ENCODE measurements at regions not wholly inside any gene's neighbourhood (a gene's known extent, or its start where the extent isn't known, plus 50 kb on each side); places are given as distances from the start of the nearest gene placed in this dataset.

DNA sequence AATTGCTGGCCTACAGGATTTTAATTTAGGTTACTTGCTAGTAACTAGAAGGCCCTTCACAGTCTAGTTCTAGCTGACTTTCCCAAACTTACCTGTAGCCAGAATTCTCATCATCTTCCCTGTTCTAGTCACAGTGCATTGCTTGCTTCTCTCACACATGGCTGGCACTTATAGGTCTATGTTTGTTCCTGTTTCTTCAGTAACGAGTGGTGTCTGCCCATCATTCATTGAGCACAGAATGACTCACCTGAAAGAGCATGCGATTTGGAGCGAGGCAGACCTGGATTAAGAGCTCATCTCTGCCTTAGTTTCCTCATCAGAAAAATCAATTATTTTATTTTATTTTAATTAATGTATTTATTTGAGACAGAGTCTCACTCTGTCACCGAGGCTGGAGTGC lies 201.7 kb upstream of the ANK2 start:
- no peak for DNase-seq (ENCODE audit: low spot score)

DNA sequence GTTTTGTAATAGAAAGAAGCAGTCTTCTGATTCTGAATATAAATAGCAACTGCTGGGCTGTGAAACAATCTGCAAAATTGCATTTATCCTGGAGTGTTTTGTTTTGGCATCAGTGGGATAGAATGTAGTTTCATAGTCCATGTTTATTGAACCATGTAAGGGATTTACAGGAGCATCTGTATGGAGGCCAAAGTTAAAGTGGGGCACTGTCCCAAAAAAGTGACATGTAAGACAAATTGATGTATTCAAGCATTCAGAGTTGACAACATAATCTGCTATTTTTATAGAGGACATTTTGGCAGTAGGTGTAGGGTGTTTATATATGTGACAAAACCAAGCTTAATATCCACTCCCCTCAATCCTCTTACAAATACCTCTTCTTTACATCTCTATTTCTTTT lies 200.5 kb upstream of the ANK2 start:
- no peak for DNase-seq (ENCODE audit: low spot score)

DNA sequence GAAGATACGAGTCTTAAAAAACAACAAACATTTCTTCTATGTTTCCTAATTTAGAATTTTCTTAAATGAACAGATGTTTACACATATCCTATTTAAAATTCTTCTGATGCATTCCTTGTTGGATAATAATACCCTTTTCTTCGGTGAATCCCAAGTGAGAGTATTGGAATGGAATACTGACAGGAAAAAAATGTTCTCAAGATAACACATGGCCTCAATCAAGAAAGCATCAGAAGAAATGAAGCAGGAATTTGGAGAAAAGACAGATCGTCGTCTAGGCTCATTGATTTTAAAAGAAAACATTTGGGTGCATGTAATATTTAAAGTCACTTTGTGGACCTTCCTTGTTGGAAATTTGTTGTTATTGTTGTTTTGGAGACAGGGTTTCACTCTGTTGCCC lies 196.9 kb upstream of the ANK2 start:
- no peak for DNase-seq (ENCODE audit: low spot score)

DNA sequence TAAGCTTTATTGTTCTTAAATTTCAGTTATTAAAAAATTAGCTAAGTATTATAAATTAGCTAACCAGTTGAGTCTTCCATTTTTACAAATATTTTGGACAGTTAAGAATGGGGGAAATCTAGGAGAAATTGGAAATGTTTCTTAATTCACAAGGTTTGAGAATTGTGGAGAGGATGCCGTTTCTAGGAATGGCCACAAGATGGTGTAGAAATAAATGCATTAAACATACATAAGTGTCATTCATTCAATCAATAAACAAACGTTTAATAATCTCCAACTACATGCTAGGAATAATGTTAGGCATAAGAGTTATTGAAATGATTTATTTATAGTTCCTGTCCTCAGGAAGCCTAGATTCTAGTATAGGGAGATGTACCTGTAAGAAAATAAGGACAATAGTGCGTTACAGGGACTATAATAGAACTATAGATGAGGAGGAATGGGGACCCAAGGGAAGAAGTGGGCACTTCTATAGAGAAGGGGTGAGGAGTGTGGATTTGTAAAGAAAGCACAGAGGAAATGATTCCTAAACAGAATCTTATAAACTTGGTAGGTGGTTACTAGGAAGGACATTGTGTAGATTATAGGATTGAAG lies 195.7 kb upstream of the ANK2 start:
- DNase-seq (ENCODE audit: low spot score), result no peak

DNA sequence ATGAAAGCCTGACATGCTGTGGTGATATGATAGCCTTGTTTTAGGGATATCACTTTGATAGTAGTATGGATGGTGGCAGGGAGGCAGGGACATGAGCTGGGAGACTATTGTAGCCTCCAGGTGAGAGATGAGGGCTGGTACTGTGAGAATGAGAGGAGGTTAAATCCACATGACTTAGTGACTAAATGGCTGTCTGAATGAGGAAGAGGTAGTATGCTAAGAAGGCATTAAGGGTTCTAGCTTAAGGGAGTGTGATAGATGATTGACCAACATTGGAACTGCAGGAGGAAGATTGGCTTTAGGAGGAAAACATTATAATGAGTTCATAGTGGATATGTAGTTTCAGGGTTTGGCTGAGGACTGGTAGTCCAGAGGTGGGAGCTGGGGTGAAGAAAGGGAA lies 195.0 kb upstream of the ANK2 start:
- DNase-seq (ENCODE audit: low spot score), result no peak

DNA sequence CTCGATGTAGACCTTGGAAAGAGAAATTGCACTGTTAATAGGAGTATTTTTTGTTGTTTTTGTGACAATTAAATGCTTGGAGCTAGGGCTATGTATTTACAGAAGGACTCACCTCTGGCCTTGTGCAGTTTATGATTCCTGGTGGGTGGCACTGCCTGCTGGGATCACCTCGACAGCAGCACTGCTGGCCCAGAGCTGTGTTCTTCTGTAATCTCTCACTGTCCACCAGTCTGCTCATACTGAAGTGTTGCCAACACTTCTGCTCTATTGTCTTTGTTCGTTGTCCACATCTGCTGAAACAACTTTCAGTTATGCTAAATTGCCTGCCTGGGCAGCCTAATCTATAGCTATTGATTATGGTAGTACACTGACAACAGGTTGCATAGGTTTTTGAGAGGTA lies 194.4 kb upstream of the ANK2 start:
- DNase-seq (ENCODE audit: low spot score), result no peak

DNA sequence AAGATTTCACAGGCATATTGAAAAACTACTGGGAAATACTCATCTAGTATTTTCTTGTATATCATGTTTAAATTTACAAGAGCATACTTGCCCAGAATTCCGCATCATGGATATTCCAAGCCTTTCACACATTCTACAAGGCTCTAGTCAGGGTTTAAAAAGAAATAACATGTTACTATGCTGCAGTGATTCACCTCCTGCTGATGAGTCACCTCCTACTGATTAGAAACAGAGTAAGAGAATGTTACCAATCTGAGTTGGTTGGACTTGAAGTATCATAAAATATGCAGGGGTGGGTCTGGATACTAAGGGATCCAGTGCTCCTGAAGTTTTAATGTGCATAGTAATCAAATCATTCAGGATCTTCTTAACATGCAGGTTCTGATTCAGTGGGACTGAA lies 192.0 kb upstream of the ANK2 start:
- DNase-seq (ENCODE audit: low spot score), result no peak

DNA sequence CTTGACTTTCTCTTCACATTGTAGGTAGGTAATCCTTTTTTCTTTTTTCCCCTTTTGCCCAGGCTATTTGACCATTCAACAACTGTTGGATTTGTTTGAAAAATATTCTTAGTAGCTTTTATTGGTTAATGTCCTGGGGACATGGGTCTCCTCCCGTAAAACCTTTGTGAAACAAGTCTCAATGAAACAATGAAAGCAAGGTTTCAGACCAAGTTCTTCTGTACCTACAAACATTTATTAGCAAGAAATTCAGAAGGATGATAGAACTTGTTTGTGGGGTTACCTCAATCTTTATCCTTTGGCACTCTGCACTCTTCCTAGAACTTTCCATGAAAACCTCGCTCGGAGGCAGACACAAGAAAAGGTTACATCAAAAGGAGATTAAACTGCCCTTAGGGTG lies 190.7 kb upstream of the ANK2 start:
- no peak for DNase-seq (ENCODE audit: low spot score)

DNA sequence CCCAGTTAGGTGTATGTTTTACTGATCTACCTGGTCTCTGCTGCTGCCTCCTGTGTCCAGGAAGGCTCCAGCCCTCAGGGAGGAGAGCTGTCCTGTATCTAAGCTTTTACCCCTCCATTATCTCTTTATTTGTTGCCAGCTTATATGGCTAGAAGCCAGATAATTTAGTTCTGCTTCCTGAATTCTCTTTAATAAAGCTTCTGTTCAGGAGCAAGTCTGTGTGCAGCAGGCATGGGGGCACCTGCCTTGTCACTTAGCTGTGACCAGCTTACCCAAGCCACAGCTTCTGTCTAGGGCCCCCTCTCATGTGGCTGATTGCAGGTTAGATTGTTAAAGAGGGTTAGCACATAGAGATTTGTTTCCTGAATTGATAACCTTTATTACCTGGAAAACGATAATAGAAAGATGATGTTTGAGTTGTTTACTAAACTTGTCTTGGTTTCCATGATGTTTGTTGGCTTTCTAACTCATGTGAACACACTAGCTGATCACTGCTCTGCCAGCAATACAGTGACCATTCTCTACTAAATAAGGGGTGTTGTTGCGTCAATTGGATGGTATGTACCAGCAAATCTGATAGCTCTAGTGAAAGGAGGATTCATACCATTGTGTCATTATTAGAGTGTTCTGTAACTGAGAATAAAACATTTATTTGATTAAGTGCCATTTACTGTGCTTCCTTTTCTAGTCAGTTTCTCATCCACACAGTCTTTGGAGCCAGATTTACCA lies 189.8 kb upstream of the ANK2 start:
- DNase-seq (ENCODE audit: low spot score), result no peak

DNA sequence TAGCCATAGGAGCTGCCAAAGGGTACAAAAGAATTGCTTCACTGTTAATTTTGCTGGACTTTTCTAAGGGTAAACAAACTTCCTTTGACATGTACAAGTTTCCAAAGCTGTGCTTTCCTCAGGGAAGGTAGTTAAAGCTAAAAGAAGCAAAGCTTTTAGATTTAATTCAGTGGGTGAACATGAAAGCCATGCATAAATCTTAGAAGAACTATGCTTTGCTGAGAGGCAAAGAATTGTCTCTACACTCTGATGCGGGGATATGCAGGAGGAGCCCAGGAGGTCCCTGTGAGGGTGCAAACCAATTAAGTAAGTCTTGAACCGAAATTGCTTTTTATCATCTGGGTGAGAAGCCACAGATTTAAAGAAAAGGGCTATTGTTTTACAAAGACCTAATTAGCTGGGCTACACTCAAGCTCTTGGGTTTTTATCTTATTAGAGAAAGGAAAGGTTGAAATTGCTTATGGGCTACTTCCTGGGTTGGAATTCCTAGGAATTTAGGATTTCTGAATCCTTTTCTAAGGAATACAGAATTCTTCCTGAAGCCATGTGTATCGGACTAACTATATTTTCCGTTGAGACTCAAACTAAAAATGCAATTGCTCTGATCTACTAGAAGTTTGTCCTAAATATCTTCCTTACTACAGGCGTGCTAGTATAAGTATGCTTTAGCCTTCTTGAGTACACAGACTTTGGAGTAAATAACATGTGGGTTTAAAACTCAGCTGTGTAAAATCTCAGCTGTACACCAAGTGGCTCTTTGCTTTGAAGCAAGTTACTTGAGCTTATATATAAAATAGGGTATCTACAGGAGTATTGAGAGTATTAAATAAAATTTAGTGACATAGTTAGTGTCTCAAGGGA lies 188.4 kb upstream of the ANK2 start:
- DNase-seq (ENCODE audit: low spot score), result no peak

DNA sequence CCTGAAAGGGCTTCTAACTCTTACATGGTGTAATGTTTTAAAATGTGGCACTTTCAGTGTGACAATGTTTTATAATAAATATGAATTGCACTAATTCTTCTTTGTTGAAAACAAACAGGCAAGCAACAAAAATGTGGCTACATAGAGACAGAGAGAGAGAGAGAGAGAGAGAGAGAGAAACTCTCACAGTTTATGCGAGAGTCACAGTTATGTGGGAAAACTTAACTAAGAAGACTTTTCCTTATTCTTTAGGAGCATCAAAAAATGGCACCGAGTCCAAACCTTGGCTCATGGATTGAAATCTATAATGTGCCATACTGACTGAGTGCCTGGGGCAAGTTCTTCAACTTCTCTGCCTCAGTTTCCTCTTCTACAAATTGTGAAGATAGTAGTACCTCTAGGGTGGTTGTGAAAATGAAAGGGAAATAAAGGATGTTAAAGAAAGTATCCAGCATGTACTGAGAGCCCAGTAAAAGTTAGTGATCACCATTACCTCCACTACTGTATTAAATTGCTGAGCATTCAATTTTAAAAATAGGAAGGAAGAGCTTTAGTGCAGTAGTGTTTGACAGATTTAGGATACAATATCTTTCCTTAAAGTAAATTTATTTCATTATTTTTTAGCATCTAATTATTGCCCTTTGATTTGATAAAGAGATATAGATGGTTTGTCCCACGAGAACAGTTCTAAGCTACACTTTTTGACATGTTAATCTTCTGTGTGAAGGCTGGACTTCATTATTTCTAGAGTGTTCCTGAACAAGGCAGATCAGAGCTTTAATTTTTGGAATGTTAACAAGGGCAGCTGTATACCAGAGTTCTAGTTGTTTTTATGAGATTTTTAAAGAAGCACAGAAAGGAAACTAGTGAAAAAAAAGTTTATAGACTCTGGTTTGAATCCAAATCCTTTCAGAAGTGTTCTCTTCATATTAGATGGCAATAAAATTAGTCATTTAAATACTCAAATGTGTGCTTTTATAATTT lies 187.5 kb upstream of the ANK2 start:
- DNase-seq (ENCODE audit: low spot score), result no peak

DNA sequence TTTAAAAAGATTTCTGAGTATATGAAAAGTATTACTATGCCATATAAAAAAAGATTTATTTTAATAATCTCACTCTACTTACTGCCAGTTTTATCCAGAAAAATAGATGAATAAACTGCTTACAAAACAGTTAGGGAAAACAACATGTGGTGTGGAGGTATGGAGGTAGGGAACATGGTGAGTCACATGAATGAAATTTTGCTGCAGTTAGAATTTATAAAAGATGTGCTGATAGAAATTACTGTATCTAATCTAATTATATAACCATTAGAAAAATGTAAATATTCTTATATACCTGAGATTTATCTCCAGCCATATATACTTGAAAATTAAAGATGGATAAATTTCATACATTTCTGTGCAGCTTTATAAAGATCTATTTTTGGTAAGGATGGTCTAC lies 184.0 kb upstream of the ANK2 start:
- no peak for DNase-seq (ENCODE audit: low spot score)

DNA sequence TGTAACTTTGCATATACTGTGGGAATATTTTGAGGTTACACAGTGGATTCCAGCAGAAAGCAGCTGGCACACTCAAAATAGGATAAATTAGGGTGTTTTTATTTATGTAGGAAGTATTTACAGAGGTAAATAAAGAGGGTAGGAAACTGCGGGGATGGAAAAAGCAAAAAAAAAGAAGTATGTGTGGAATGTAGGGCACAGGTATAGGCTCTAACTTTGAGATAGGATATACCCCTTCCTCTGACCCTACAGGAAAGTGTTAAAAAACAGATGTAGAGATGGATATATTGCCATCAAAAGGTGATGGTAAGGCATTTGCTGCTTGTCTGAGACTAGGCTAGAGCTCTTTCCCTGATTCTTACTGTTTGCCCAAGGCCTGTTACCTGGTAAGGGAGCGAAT lies 173.1 kb upstream of the ANK2 start:
- DNase-seq (ENCODE audit: low spot score), result no peak

DNA sequence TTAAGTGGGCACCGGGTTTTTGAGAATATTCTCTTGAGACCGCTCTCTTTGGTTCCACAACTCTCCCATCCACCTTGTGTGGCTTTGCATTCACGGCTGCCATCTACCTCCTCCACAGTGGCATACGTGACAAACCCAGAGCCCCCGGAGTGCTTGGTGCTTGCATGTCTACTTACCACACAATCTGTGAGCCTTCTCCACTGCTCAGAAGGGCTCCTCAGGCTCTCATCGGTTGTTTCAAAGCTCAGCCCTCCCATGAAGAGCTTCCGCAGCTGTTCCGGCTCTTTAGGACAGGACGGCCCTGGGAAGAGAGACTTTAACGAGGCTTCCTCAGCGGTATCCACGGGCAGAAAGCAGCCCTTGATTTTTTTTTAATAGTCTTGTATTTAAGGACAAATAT lies 167.6 kb upstream of the ANK2 start:
- DNase-seq (ENCODE audit: low spot score), result no peak

DNA sequence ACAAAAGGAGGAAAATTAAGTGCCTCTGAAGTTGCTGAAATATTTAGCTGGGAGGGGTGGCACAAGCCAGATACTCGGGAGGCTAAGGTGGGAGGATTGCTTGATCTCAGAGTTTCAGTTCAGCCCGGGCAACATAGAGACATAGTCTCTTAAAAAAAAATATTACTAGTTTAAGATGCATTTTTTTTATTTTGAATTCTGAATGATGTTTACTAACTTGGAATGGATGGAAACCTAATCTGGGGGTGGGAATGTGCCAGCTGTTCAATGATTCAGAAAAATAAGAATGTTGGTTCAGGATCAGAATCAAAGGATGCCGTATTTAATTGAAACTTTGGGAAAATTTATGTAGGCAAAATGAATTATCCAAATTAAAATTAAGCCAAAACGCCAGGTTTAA lies 167.2 kb upstream of the ANK2 start:
- DNase-seq (ENCODE audit: low spot score), result no peak

DNA sequence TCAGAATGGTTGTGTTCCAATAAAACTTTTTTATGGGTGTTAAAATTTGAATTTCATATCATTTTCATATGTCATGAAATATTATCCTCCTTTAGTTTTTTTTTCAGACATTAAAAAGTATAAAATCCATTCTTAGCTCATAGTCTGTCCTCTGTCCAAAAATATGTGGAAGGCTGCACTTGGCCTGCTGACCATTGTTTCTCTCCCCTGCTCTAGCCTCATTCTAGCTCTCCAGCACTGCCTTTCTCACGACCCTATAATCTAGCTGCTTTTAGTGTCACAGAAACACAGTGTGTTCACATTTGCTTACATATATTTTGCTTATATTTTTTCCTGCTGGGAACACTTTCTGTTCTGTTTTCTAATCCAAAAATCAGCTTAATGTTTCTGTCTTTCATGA lies 165.0 kb upstream of the ANK2 start:
- DNase-seq (ENCODE audit: low spot score), result no peak

DNA sequence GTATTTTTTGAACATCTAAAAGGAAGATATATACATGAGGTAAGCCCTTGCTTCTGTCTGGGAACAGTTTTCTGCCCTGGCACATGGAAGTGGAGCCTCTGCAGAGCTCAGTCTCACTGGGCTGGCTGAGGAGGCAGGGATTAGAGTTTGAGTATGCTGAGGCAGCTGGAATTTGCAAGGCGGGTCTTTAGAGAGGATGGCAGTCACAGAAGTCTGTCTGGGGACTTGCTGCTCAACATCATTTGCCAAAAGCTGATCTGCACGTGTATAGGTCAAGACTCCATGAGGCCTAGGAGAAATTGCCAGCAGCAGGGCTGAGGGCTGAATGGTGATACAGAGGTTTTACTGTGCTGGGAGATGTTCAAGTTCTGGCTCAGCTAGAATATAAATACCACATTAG lies 163.6 kb upstream of the ANK2 start:
- DNase-seq (ENCODE audit: low spot score), result no peak

DNA sequence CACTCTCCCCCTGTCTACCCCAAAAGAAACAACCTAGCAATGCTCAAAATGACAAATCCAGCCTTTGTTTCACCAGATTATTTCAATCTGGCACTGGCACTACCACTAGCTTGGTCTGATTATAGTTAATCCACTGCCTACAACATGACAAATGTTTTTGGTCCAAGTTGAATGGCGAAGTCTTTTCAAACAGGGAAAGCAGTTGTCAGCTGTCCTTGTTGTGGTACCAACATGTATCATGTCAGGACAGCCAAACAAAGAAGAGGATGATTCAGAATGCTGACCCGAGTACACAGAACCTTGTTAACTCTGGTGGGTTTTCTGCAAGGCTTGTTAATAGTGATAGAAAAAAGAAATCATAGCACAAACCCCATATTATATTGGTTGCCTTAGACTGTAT lies 160.8 kb upstream of the ANK2 start:
- no peak for DNase-seq (ENCODE audit: low spot score)

DNA sequence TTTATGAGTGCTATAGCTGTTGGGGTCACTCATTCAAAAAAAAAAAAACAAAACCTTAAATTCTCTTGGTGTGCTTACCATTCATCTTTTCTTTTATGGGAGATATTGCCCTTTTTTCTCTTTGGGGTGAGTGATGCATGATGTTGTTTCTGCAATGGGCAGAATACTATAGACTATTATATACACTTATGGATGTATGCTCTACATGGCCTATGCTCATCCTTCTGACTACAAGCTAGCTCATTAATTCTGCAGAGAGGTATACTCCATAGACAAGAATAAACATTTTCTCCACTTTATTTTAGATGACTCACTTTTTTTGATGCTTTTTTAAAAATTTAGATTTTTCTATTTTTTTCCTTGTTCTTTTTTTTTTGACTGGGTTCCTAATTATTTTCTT lies 160.3 kb upstream of the ANK2 start:
- no peak for DNase-seq (ENCODE audit: low spot score)

DNA sequence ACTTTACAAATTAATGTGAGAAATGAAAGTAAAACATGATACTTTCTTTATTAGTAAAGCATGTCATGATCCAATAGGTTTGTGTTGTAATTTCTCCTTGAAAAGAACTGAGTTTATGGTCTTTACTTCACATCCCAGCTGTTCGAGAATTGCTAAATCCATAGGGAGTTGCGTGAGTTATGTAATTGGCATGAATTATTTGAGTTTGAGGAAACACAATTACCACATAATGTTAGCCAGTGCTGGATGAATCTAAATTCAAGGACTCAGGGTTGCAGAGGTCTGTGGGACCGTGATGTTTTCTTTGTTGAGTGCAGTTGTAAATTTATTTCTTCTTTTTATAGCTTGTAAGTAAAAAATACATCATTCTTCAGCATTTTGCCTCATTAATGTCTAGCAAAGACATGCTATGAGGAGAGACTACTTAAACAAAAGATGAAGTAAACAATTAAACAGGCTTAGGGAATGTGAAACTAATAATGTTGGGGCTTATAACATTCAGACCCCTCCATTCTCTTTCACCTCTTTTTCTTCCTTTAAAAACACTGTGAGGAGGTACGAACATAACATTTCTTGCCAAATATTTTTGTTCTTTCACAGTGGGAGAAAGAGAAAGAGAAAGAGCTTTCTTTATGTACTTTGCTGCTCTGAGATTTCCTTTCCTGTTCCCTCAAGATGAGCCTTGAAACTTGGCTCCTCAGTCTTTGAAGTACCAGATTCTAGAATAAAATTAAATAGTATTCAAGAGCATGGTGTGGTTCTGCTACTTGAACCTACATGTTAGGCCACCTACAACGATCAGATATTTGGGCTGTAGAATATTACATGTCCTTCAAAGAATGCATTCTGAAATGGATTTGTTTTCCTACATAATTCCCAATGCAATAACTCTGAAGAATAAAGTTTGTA lies 159.6 kb upstream of the ANK2 start:
- no peak for DNase-seq (ENCODE audit: low spot score)

DNA sequence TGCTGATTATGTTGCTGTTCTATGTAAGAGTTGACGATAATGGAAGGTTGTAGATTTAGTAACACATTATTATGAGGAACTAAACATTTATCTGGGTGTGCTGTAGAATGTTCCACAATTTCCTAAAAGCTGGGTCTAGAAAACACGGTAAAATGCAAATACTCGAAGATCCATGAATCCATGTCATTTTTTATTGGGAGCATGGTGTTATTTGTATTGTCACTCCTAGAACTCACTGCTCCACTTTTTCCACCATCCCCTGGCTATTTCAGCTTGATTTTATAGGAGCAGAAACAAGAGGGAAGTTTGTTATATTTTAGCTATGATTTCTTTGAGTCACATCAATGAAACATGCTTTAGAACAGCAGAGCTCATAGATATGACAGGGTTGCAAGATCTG lies 155.0 kb upstream of the ANK2 start:
- DNase-seq (ENCODE audit: low spot score), result no peak
